ENCODE measurements at regions not wholly inside any gene's neighbourhood (a gene's known extent, or its start where the extent isn't known, plus 50 kb on each side); places are given as distances from the start of the nearest gene placed in this dataset.

DNA sequence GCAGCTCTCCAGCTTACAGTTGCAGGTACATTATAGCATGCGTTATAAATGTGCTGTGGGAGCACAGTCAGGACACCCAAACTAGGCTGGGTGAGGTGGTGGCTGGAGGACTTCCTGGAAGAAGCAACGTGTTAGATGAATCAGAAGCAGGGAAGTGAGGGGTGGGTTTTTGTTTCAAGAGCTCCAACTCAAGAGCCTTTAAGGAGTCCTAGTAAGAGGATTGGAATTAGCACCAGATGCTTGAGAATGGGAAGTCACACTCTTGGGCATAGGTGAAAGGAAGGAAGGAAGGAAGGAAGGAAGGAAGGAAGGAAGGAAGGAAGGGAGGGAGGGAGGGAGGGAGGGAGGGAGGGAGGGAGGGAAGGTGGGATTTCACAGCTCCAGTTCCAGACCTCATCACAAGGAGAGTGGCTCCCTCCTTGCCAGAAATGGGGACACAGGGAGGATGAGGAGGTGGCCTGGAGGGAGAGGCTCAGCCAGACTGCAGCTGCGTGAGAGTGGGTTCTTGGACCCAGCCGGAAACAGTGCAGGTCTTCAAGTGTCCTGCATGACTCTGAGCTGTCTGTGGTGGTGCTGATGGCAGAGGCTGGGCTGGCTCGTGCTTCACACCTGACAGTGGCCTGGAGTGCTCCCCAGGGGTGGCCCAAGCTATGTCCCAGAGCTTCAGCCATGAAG, 115.7 kb upstream of the GSC start:
- TF ChIP-seq, protein P1, sequence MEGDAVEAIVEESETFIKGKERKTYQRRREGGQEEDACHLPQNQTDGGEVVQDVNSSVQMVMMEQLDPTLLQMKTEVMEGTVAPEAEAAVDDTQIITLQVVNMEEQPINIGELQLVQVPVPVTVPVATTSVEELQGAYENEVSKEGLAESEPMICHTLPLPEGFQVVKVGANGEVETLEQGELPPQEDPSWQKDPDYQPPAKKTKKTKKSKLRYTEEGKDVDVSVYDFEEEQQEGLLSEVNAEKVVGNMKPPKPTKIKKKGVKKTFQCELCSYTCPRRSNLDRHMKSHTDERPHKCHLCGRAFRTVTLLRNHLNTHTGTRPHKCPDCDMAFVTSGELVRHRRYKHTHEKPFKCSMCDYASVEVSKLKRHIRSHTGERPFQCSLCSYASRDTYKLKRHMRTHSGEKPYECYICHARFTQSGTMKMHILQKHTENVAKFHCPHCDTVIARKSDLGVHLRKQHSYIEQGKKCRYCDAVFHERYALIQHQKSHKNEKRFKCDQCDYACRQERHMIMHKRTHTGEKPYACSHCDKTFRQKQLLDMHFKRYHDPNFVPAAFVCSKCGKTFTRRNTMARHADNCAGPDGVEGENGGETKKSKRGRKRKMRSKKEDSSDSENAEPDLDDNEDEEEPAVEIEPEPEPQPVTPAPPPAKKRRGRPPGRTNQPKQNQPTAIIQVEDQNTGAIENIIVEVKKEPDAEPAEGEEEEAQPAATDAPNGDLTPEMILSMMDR (conservative IDR thresholded peaks at IDR 0.05), result no peak
- Histone ChIP-seq H3K9me3 (ENCODE audit: control insufficient read depth, low read depth, low read length) (no peaks in the 10 kb centered on the region), H3K9ac (ENCODE audit: extremely low read depth, insufficient read length, low read length) (no peak overlapping the region), H3K18ac (ENCODE audit: insufficient read length, low read depth, low read length) (no peak overlapping the region), H2AFZ (ENCODE audit: low read length) (no peak overlapping the region), H3K4me1 (ENCODE audit: insufficient read depth, low read length) (no peaks in the 10 kb centered on the region), H3K56ac (ENCODE audit: insufficient read length, low read depth, low read length) (no peak overlapping the region), H2BK20ac (ENCODE audit: low read depth, low read length, poor library complexity, severe bottlenecking) (no peak overlapping the region), H3T11ph (ENCODE audit: low read length) (no peak overlapping the region), H4K20me1 (ENCODE audit: control insufficient read depth, insufficient read depth, insufficient read length) (no peaks in the 10 kb centered on the region), H2BK120ac (ENCODE audit: low read depth, low read length, poor library complexity, severe bottlenecking) (no peak overlapping the region), H3K4me2 (ENCODE audit: insufficient read depth, insufficient read length, low read length) (no peak overlapping the region), H2BK12ac (ENCODE audit: insufficient read length, low read depth, low read length) (no peak overlapping the region), H3K14ac (ENCODE audit: insufficient read depth, low read length) (no peak overlapping the region; the same call in 1 of the 2 replicates), H2AK5ac (ENCODE audit: insufficient read length, low read length) (no peak overlapping the region), H3K4ac (ENCODE audit: low read depth, low read length) (no peak overlapping the region), H3K27me3 (ENCODE audit: insufficient read depth, low read length) (no peaks in the 10 kb centered on the region), H2BK15ac (ENCODE audit: low read depth, low read length) (no peak overlapping the region), H3K27ac (ENCODE audit: insufficient read length, low read depth, low read length) (no peak overlapping the region), H4K8ac (replicated peaks; ENCODE audit: insufficient read length, low read depth, low read length) (no peak overlapping the region), H3K23me2 (ENCODE audit: insufficient read length, low read depth, low read length, poor library complexity, severe bottlenecking) (no peaks in the 10 kb centered on the region), H4K91ac (ENCODE audit: insufficient read length, low read depth, low read length) (no peak overlapping the region), H2BK5ac (ENCODE audit: insufficient read length, low read length) (no peak overlapping the region), H3K23ac (ENCODE audit: insufficient read length, low read depth, low read length) (no peak overlapping the region), H4K5ac (ENCODE audit: insufficient read length, low read depth, low read length) (no peak overlapping the region), H3K79me1 (ENCODE audit: insufficient read depth, low read depth, low read length, poor library complexity, severe bottlenecking) (no peaks in the 10 kb centered on the region), H3K79me2 (ENCODE audit: insufficient read depth, low read length) (no peaks in the 10 kb centered on the region)
- no CpG with 5 or more reads among the region's 5 CpGs for WGBS (ENCODE audit: extremely low coverage, insufficient read length, low lambda C conversion rate)
- H3K27ac Mint-ChIP-seq, result no peak overlapping the region; a peak in 1 of 7 replicates
- no peak for DNase-seq
- no peaks in the 10 kb centered on the region for H3K36me3 Mint-ChIP-seq (ENCODE audit: insufficient read depth in 1 of 3, low read depth in 3 of 3)
- no peaks in the 10 kb centered on the region for H3K4me1 Mint-ChIP-seq
- H3K4me3 Mint-ChIP-seq, result no peak overlapping the region
- peaks cover 13% of the 10 kb centered on the region for H3K27me3 Mint-ChIP-seq (ENCODE audit: low read depth)
- H3K9me3 Mint-ChIP-seq, result no peaks in the 10 kb centered on the region; a peak in 1 of 5 replicates

Data from H9 (cell line).